Caco-2 (cell line): ENCODE measurements at regions not wholly inside any gene's neighbourhood (a gene's known extent, or its start where the extent isn't known, plus 50 kb on each side); places are given as distances from the start of the nearest gene placed in this dataset.

Experiments used
- BruUV-seq: library from RNA; stranded (reverse); fragments of 400-500 nt; replicated peaks from 2 replicates; lab custom pipeline; 2021; lab: Mats Ljungman, UMichigan
- CTCF ChIA-PET: fragments of 300-600 bp; sonication (Branson Sonifier 250); formaldehyde crosslinking; loops from one replicate; lab custom pipeline; 2022; ENCODE audit warnings: antibody characterized with exemption; lab: Charles Lee
- POLR2A ChIA-PET: fragments of 300-600 bp; sonication (Branson Sonifier 250); formaldehyde crosslinking; loops from one replicate; lab custom pipeline; 2022; ENCODE audit warnings: antibody characterized with exemption; lab: Charles Lee
- DNase-seq, 2 experiments: peaks; one replicate each; pipeline versions ENCODE4 v3.0.0 to v3.0.0-alpha.2; 2020 to 2022
- H3K27me3 ChIP-seq: replicated peaks from 2 replicates; pipeline ENCODE4 v1.6.0; 2011; ENCODE audit warnings: low read length; ENCODE audit not compliant: control insufficient read depth, insufficient read depth
- H3K36me3 ChIP-seq: 2 replicates; pipeline ENCODE4 v1.5.1; 2011; ENCODE audit warnings: low read length; ENCODE audit not compliant: control insufficient read depth, insufficient read depth
- H3K4me1 ChIP-seq: fragments of 250-450 bp; sonication (Bioruptor Pico); 2 replicates; pipeline ENCODE4 v1.5.1; 2020; ENCODE audit warnings: mild to moderate bottlenecking
- H3K4me3 ChIP-seq: 2 replicates; pipeline ENCODE4 v1.5.1; 2011; ENCODE audit warnings: low read depth, mild to moderate bottlenecking, control low read depth, low read length
- H3K9me3 ChIP-seq: fragments of 250-450 bp; sonication (Bioruptor Pico); 2 replicates; pipeline ENCODE4 v1.5.1; 2020; ENCODE audit warnings: mild to moderate bottlenecking, moderate library complexity
- H3K27ac Mint-ChIP-seq: one replicate; pipeline ENCODE4 v1.8.0; 2022; ENCODE audit warnings: mixed read lengths; ENCODE audit not compliant: unreplicated experiment
- H3K27me3 Mint-ChIP-seq: one replicate; pipeline ENCODE4 v1.8.0; 2022; ENCODE audit warnings: mixed read lengths; ENCODE audit not compliant: insufficient read depth, unreplicated experiment
- H3K36me3 Mint-ChIP-seq: one replicate; pipeline ENCODE4 v1.8.0; 2022; ENCODE audit warnings: mild to moderate bottlenecking, mixed read lengths; ENCODE audit not compliant: insufficient read depth, unreplicated experiment
- H3K4me1 Mint-ChIP-seq: one replicate; pipeline ENCODE4 v1.8.0; 2022; ENCODE audit warnings: low read depth, mixed read lengths; ENCODE audit not compliant: unreplicated experiment
- H3K4me3 Mint-ChIP-seq: one replicate; pipeline ENCODE4 v1.8.0; 2022; ENCODE audit warnings: mild to moderate bottlenecking, moderate library complexity, mixed read lengths; ENCODE audit not compliant: unreplicated experiment
- H3K9me3 Mint-ChIP-seq: one replicate; pipeline ENCODE4 v1.8.0; 2022; ENCODE audit warnings: mixed read lengths; ENCODE audit not compliant: unreplicated experiment
- intact Hi-C: fragments of 100-400 bp; cut with micrococcal nuclease; formaldehyde crosslinking; loops from one replicate; pipeline ENCODE4 v1.10.0; 2022; ENCODE audit not compliant: unreplicated experiment
- TF ChIP-seq, protein P1 (sequence below), 2 experiments: fragments of 200-600 bp in 1 of 2; IDR thresholded peaks; 1 replicate in 1 of 2; 2 replicates in 1 of 2; pipeline versions ENCODE4 v1.5.1 to v1.8.0; 2011 to 2022; ENCODE audit warnings: antibody characterized with exemption in 1 of 2, control low read depth in 1 of 2, inconsistent platforms in 1 of 2, low read depth in 1 of 2, low read length in 1 of 2, mild to moderate bottlenecking in 1 of 2, moderate library complexity in 1 of 2; ENCODE audit not compliant: insufficient read depth in 1 of 2, severe bottlenecking in 1 of 2, unreplicated experiment in 1 of 2

DNA sequence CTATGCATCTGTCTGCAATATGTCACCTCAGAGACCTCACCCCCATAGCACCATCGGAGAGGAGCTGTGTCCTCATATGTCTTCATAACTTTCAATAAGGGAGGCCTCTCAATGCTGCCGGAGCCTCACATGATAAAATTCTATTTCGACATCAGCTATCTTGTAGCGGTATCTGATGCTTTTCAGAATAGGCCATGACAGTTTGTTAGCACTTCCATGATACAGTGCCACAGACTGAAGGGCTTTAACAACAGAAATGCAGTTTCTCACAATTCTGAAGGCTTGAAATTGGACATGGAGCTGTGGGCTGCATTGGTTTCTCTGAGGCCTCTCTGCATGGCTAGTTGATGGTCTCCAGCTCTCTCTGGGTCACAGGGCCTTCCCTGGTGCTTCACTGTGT, 125.0 kb upstream of the PZP start:
- CTCF ChIA-PET, result no interaction called here
- intact Hi-C loops, result loop anchor here (10.0 kb wide), 1 partner anchor 272 kb away; the partner anchor contains the start of gene KLRB1
- no TSS peak for BruUV-seq

DNA sequence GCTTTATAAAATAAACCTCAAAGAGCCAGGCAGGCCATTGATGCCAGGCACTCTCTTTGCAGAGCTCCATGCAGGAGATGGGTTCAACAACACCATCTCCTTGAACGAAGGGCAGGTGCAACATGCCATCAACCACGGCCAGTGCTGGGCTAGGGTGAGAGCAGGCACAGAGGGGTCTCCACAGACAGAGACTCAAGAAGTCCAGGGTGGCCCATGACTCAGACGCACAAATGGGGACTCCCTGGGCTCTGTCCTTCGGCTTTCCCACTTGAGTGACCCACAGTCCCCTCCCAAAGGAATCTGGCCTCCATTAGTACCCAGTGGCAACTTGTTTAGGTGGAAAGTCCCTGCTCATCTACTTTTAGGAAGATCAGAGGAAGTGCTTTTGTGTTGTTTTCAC, 124.4 kb upstream of the PZP start:
- BruUV-seq, result no TSS peak
- TF ChIP-seq, protein P1, sequence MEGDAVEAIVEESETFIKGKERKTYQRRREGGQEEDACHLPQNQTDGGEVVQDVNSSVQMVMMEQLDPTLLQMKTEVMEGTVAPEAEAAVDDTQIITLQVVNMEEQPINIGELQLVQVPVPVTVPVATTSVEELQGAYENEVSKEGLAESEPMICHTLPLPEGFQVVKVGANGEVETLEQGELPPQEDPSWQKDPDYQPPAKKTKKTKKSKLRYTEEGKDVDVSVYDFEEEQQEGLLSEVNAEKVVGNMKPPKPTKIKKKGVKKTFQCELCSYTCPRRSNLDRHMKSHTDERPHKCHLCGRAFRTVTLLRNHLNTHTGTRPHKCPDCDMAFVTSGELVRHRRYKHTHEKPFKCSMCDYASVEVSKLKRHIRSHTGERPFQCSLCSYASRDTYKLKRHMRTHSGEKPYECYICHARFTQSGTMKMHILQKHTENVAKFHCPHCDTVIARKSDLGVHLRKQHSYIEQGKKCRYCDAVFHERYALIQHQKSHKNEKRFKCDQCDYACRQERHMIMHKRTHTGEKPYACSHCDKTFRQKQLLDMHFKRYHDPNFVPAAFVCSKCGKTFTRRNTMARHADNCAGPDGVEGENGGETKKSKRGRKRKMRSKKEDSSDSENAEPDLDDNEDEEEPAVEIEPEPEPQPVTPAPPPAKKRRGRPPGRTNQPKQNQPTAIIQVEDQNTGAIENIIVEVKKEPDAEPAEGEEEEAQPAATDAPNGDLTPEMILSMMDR (IDR thresholded peaks at IDR 0.05; ENCODE audit: insufficient read depth in 1 of 2, low read depth in 1 of 2, low read length in 1 of 2, severe bottlenecking in 1 of 2, unreplicated experiment in 1 of 2), result no peak
- H3K4me3 ChIP-seq, result no peak overlapping the region

More for the DNA sequence above, 125.0 kb upstream of the PZP start:
- no peaks in the 10 kb centered on the region for H3K27me3 ChIP-seq
- no peaks in the 10 kb centered on the region for H3K36me3 ChIP-seq
- peaks cover 2% of the 10 kb centered on the region for H3K27me3 Mint-ChIP-seq
- peaks cover 23% of the 10 kb centered on the region for H3K9me3 ChIP-seq
- TF ChIP-seq, protein P1 (IDR thresholded peaks at IDR 0.05; ENCODE audit: insufficient read depth in 1 of 2, low read depth in 1 of 2, low read length in 1 of 2, severe bottlenecking in 1 of 2, unreplicated experiment in 1 of 2), result no peak
- H3K27ac Mint-ChIP-seq, result no peak overlapping the region
- peaks cover 25% of the 10 kb centered on the region for H3K9me3 Mint-ChIP-seq
- no peak overlapping the region for H3K4me3 Mint-ChIP-seq
- POLR2A ChIA-PET, result no interaction called here
- peaks cover 13% of the 10 kb centered on the region for H3K4me1 ChIP-seq
- H3K36me3 Mint-ChIP-seq, result no peaks in the 10 kb centered on the region
- no peak overlapping the region for H3K4me3 ChIP-seq
- no peak for DNase-seq
- H3K4me1 Mint-ChIP-seq, result peaks cover 6% of the 10 kb centered on the region

DNA sequence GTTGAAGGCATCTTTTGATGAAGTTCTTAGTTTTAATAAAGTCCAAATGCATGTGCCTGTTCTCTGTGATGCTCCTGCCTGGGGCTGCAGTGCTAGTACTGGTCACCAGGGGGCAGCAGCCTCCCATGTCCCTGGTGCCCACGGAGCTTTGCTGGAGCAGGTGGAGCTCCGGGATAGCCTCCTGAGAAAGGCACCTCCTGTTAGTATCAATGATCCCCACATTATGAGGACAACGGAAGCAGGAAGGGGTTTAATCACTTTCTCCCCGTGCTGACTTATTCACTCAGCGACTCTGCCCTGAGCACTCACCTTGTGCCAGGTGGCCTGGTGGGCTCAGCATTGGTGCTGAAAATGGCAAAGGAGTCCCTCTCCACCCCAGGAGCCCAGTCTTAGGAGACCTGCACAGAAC, 123.0 kb upstream of the PZP start:
- H3K9me3 Mint-ChIP-seq, result peaks cover 5% of the 10 kb centered on the region
- CTCF ChIA-PET, result interaction anchor here (0.6 to 1.6 kb wide), 16 partner anchors 10 to 419 kb away, joined by 3 to 25 read pairs (median 3); no protein-coding TSS in a partner anchor
- no peak overlapping the region for H3K27ac Mint-ChIP-seq
- intact Hi-C loops, result loop anchor here (1.0 to 10.0 kb wide), 6 partner anchors 41 to 467 kb away; partner anchors contain the start of gene KLRB1
- H3K4me3 Mint-ChIP-seq, result no peak overlapping the region
- TF ChIP-seq, protein P1 (IDR thresholded peaks at IDR 0.05; ENCODE audit: insufficient read depth in 1 of 2, low read depth in 1 of 2, low read length in 1 of 2, severe bottlenecking in 1 of 2, unreplicated experiment in 1 of 2), result peak; percentile 96 to 98
- POLR2A ChIA-PET, result no interaction called here
- H3K4me1 Mint-ChIP-seq, result peaks cover 6% of the 10 kb centered on the region
- BruUV-seq, result no TSS peak
- peak in 1 of 2 experiments; percentile 80 for DNase-seq
- Histone ChIP-seq H3K4me3 (no peak overlapping the region), H3K4me1 (peaks cover 13% of the 10 kb centered on the region), H3K36me3 (no peaks in the 10 kb centered on the region), H3K27me3 (no peaks in the 10 kb centered on the region), H3K9me3 (peaks cover 11% of the 10 kb centered on the region)
- peaks cover 5% of the 10 kb centered on the region for H3K36me3 Mint-ChIP-seq
- H3K27me3 Mint-ChIP-seq, result peaks cover 3% of the 10 kb centered on the region

More for the DNA sequence above, 124.4 kb upstream of the PZP start:
- no peaks in the 10 kb centered on the region for H3K36me3 Mint-ChIP-seq
- intact Hi-C loops, result loop anchor here (10.0 kb wide), 1 partner anchor 272 kb away; the partner anchor contains the start of gene KLRB1
- no peak overlapping the region for H3K4me3 Mint-ChIP-seq
- H3K9me3 Mint-ChIP-seq, result peaks cover 19% of the 10 kb centered on the region
- H3K27me3 Mint-ChIP-seq, result peaks cover 3% of the 10 kb centered on the region
- Histone ChIP-seq H3K9me3 (peaks cover 20% of the 10 kb centered on the region), H3K4me1 (peaks cover 13% of the 10 kb centered on the region), H3K27me3 (no peaks in the 10 kb centered on the region), H3K36me3 (no peaks in the 10 kb centered on the region)
- ChIA-PET POLR2A (no interaction called here), CTCF (interaction anchor here (0.6 kb wide), 1 partner anchor 19 kb away, joined by 4 read pairs; no protein-coding TSS in a partner anchor)
- no peak overlapping the region for H3K27ac Mint-ChIP-seq
- peaks cover 6% of the 10 kb centered on the region for H3K4me1 Mint-ChIP-seq
- DNase-seq, result no peak
